C1 segment of cervical spinal cord (tissue), 14 donors: ENCODE measurements at regions not wholly inside any gene's neighbourhood (a gene's known extent, or its start where the extent isn't known, plus 50 kb on each side); places are given as distances from the start of the nearest gene placed in this dataset.
"Not testable (repeated sequence)": the region's sequence is repeated elsewhere in the genome, so short reads cannot be mapped to it uniquely, and the experiment has no call there.

Experiments used
- DNase-seq, 14 donors: peaks; one replicate each; lab custom pipeline; 2025; lab: John Stamatoyannopoulos, UW

DNA sequence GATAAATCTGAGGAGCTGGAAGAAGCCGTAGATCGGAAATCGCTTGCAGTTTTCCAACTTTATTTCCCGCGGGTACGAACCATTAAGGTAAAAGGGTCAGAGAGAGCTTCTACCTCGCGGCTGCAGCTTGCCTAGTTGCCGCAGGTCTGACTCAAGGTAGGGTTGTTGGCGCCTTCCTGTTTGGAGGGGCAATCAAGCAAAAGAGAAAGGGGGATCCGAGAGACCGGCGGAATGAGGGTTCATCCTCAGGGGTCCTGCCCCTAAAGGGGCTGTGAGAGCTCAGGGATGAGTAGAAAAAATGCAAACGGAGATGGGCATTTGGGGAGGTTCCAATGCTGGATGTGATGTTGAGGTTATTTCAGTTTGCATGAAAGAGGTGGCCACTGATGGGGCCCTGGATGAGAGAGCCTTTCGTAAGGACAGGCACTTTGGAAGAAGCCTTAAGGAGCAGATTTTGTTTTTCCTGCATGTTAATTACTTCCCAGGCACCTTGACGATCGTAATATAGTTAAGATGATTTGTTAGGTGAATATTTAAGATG is 265.4 kb downstream of the CGGBP1 start:
- DNase-seq = no peak

DNA sequence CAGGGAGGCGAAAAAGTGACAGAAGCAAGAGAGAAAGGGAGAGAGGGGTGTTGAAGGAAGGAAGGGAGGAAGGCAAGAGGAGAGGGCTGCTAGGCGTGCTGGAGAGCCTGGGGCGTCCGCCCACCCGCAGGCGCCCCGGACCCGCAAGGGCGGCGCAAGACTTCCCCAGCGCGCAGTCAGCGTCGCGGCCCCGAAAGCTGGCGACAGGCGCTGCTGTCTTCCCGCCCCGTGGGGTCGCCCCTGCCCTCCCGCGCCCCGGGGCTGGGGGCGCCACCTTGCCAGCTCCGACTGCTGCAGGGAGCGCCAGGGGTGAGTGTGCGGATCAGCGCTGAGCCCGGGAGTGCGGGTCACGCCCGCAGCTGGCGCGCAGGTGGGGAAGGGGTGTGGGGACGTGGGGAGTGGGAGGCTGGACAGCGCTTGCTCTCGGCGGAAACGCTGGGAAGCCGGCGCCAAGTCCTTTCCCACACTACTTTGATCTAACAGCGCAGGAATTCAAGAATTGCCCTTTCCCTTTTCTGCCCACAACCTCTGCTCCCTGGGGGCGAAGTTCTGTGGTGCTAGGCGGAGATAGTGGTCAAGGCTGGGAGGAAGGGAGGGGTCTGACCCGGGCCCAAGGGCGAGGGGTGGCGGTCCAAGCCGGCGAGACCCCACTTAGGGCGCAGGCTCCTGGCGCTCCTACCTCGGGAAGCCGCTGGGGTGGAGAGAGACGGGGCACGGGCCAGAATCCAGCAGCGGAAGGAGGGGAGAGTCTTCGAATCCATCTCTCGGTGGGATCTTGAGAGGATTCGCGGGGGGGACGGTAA is 266.1 kb downstream of the CGGBP1 start, which contains the start of gene HTR1F:
TSS of gene HTR1F (plus strand) at position 173 of the 803 bp plus-strand sequence.
- DNase-seq = no peak

DNA sequence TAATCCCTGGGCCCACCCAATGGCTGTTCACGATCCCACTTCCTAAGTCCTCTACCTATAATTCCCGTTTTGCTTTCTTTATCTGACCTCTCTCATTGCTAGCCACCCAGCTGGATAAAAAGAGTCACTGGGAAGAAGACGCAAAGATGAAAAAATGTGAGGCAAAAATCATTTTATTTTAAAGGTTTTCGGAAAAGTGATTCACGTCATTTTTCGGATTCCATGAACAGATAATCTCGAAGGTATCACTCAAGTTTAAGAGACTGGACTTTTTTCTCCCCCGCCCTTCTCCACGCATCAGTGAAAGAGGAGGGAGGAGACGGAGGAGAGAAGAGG is 266.6 kb downstream of the CGGBP1 start:
- DNase-seq = no peak

DNA sequence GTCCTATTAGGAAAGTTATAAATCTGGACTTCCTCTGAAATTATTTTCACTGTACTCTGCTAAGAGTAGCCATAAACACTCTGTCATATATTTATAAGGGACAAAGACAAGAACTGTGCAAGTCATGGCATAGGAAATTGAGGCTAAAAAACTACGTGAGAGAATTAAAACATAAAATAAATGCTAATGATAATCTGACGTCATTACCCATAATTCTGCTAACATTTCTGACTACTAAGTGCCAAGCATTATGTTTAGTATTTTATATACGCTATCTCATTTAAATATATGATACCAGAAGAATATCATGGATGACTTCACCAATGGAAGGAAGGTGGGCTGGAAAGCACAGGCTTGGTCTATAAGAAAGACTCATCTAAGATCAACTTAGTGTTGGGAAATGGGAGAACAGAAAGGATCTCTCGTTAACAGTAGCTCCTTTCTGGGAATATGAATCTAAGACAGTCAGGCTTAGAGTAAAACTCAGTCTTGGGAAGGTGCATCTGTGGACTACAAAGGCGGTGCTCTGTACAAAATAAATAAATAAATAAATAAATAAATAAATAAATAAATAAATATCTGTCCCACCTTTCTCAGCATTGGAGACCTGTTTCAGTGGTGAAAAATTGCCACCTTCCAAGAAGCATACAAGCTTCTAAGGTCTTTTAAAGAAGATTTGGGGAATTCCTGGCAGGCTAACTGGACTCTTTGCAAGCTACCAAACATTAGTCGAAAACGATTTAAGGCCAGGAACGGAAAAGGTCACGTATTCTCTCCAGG is 267.4 kb downstream of the CGGBP1 start:
- DNase-seq = no peak

DNA sequence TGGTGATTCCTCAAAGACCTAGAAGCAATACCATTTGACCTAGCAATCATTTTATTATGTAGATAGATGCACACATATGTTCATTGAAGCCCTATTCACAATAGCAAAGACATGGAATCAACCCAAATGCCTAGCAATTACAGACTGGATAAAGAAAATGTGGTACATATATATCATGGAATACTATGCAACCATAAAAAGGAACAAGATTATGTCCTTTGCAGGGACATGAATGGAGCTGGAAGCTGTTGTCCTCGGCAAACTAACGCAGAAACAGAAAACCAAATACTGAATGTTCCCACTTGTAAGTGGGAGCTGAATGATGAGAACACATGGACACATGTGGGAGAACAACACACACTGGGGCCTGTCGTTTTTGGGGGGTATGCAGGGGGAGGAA is 269.8 kb downstream of the CGGBP1 start:
- not testable (repeated sequence) for DNase-seq

DNA sequence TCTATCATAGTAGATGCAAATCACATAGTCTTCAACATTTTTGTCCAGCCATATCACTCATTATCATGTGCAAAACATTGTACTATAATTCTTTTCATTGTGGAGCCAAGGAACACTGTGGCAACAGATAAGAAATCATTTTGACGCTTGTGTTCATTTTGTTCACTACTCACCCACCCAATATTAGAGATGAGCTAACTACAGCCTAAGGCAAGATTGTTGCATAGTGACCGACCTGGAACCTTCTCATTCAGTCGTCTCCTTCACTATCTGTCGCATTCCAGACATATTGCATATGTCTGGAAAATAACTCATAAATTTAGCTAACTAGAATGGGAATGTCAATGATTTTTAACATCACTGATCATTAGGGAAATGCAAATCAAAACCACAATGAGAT is 270.3 kb downstream of the CGGBP1 start:
- no peak for DNase-seq

DNA sequence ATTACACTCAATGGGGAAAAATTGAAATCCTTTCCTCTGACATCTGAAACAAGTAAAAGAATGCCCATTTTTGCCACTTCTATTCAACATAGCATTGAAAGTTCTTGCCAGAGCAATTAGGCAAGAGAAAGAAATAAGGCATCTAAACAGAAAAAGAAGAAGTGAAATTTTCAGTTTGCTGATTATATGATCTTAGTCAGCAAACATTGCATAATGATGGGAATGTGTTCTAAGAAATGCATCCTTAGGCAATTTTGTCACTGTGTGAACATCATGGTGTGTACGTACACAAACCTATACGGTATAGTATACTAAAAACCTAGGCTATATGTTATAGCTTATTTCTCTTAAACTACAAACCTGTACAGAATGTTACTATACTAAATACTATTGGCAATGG is 278.0 kb downstream of the CGGBP1 start:
- no peak for DNase-seq

DNA sequence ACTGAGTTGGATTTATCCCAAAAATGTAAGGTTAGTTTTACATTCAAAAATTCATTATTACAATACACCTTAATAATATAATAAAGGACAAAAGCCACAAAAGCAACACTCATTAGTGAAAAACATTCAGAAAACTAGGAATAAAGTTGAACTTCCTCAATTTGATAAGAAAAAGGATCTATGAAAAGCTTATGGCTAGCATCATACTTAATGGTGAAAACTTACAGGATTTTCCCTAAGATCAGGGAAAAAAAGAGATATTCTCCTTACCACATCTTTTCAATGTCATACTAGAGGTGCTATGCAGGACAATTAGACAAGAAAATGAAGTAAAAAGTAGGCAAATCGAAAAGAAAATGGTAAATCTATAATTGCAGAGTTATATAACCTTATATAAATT is 279.9 kb downstream of the CGGBP1 start:
- no peak for DNase-seq

DNA sequence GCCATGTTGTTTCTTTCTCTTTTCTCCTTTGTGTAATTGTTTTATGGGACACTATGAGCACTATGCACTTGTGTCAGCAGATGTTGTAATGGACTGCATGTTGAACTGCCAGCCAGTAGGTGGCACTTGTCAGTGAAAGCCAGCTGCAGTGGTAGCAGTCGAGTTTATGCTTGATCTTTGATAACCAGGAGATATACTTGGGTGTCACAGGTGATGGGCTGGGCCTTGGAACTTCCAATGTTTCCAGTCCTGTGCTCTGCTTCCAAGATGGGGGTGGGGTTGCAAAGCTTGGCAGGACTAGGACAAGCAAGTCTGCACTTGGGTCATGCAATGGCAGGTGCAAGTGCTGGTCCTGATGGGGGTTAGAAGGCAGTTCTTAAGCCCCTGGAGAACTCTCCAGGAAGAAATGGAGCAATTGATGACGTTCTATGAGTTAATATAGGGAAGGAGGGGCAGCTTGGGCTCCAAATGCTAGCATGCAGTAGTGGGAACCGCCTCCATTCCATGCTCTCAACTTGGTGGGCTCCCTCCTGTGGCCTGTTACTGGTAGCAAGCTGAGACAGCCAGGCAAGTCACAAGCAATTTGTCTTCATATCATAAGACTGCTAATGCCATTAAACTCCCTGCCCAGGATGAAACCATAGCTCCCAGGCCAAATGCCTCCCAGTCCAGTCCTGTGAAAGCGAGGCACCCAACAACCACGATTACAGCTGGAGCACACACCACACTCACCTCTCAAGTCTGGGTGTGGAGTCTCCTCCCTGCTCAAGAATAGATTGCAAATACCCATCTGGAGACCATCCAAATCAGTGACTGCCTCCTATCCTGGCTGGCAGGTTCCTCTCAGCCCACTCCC is 287.2 kb downstream of the CGGBP1 start:
- no peak for DNase-seq

DNA sequence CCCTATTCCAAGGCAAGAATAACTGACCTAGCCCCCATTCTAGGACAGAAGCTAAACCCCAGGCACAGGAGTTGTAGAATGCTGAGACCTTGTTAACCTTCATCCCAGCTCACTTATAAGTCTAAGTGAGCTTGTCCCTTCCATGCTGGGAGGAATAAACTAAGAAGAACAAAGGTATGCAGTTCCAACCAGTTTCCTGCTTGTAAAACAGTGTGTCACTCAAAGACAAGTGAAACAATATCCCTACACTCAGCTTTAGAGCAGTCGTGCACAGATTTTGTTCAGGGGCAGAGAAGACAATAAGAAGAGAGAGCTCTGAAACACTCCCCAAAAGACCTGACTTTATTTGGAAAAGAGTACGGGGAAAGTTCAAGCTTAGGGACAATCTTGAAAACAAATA is 292.1 kb downstream of the CGGBP1 start:
- DNase-seq = no peak

DNA sequence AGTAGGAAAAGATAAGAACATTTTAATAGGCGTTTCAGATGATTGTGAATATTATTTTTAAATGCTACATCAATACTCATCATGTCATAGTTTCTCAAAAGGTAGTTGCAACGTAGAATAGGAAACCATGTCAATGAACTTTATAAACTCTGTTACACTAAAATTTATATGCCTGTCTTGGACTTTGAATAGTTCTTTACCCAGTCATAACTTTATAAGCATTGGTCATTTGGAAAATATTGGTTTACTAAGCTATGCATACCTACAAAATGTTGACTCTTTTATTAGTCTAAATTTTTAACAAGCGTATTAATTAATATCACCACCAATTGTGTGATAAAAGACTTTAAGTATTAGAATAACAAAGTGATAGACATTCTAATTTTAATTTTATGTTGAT is 293.5 kb downstream of the CGGBP1 start:
- no peak for DNase-seq

DNA sequence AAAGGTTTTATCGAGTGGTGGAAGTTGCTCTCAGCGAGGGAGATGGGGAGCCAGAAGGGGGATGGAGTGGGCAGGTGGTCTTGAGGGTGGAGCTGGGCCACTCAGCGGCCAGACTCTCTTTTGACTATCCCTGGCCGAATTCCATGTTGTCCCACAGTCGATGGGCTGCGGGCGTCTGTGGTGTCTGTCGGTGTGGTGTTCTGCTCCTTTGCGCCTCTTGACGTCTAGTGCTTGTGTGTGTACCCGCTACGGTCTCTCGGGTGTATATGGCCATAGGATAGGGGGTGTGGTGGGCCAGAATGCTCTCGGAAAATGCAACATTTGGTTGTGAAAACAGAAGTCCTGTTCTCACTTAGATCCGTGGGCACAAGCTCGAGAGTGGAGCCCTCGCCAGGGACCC is 297.0 kb downstream of the CGGBP1 start:
- DNase-seq = no peak

DNA sequence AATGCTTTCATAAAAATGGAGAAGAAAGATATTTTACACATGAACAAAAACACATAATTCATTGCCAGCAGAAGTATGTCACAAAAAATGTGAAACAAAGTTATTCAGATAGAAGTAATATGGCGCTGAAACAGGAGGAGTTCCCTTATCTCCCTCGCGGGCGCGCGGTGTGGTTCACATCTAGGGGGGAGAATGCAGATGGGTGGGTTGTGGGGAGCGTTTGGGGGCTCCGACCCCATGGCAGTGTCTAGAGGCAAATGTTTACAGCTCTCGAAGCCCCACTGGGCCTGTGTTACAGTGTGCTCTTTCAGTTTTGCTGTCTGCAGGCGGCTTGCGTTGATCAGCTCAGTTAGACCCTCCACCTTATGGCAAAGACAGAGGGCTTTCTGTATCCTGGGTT is 297.5 kb downstream of the CGGBP1 start:
- no peak for DNase-seq

DNA sequence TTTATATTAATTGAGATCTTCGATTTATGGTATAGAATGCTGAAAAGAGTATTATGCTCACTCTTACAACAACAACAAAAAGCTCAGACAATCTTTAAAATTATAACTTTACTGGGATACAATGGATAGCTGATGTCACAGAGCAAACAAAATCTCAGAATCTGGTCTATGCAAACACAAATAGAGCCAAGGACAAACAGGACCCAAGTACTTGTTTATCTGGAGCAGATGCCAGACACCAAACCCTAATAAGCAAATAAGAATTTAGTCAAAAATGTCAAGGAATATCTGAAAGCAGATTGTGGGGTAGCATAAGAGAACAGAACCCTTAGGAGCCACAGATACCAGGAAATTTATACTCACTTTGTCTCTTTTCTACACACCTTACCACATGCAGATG is 302.2 kb downstream of the CGGBP1 start:
- DNase-seq = no peak

DNA sequence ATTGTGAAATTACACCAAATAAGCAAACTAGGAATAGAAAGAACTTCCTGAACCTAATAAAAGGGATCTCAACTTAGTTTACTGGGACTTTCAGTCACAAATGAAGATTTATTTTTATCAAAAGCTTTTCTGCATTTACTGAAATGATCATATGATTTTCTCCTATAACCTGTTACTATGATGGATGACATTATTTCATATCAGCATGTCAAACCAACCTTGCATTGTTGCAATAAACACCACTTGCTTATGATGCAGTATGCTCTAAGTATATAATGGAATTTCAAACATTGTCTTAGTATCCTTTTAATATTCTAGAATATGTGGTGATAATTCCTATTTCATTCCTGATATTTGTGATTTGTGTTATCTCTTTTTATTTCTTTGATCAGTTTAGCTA is 303.0 kb downstream of the CGGBP1 start:
- no peak for DNase-seq

DNA sequence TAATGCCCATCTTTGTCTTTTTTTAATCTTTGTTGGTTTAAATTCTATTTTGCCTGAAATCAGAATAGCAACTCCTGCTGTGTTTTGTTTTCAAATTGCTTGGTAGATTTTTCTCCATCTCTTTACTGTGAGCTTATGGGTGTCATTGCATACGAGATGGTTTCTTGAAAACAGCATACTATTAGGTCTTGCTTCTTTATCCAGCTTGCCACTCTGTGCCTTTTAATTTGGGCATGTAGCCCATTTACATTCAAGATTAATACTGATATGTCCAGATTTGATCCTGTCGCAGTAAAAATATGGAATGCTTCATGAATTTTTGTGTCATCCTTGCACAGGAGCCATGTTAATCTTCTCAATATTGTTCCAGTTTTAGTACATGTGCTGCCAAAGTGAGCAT is 316.6 kb downstream of the CGGBP1 start:
- DNase-seq = no peak

DNA sequence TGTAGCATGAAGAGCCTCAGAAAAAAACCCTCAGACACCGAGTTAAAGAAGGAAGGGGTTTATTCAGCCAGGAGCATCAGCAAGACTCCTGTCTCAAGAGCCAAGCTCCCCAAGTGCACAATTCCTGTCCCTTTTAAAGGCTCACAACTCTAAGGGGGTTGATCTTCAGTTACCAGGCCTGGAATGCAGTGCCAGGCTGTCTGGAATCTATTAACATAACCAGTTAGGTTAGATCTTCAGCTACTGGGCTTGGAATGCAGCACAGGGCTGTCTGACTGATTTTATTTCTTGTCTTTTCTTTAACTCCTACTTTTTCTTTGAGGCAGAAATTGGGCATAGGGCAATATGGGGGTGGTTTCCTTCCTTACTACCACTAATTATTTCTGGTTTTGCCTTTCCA is 317.9 kb downstream of the CGGBP1 start:
- not testable (repeated sequence) for DNase-seq

DNA sequence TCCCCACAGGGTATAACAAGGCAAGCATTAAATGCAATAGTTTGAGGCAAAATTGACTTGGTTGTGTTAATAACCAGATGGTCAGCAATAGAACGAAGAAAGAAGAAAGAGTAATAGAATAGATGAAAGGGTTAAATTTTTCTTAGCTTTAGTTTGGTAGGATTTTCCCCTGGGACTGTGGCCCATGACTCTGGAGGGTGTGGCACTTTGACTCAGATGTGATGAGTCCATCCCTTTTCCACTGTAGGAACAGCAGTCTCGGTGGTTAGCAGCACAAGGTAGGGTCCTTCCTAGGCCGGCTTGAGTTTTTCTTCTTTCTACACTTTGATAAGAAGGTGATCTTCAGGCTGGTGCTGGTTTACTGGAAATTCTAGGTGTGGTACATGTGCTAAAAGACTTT is 321.0 kb downstream of the CGGBP1 start:
- not testable (repeated sequence) for DNase-seq

DNA sequence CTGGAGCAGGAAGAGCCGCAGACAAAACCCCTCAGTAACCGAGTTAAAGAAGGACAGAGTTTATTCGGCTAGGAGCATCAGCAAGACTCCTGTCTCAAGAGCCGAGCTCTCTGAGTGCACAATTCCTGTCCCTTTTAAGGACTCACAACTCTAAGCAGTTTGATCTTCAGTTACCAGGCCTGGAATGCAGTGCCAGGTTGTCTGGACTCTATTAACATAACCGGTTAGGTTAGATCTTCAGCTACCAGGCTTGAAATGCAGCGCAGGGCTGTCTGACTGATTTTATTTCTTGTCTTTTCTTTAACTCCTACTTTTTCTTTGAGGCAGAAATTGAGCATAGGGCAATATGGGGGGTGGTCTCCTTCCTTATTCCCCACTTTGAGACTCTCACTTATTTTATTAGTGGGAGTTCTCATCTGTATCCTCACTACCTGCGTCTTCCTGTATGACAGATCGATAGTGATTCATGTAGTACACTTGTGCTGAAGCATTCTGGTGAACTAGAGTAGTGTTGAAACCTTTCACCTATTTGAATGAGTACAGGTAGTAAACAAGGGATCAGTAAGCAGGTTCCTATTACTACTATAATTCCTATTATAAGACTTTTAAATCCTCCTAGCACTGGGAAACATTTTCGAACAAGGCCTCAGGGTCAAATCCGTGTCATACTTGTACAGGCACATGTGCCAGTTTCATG is 325.0 kb downstream of the CGGBP1 start:
- DNase-seq = no peak

DNA sequence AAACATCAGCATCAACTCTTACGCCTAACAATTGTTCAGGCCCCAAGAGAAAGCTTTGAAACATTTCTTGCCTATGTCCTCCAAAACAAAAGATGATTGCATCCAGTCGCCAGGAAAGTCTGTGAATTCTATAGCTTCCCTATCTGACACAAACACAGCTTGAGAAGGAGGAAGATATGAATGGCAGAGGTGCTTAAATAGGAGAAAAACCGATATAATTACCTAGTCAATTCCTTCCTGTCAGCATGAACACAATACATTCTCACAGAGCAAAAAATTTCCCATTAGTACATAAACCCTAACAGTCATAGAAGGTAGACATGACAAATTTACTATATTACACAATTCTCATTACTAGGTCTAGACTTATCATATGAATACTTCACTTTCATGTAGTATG is 326.5 kb downstream of the CGGBP1 start:
- no peak for DNase-seq

DNA sequence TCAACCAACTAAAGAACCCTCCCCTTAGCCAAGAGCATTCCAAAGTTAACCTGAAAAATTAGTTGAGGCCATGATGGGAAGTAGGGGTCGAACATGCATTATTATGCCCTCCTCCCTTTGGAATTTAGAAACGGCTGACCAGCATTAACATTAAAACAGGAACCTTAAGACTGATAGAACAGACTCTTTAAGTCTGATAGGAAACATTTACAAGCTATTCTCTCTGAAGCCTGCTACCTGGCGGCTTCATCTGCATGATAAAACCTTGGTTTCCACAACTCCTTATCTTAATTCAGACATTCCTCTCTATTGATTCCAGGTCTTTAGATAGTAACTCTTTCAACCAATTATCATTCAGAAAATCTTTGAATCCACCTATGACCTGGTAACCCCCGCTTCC is 331.0 kb downstream of the CGGBP1 start:
- no peak for DNase-seq
